Limb (tissue), 2 donors: ENCODE measurements at regions not wholly inside any gene's neighbourhood (a gene's known extent, or its start where the extent isn't known, plus 50 kb on each side); places are given as distances from the start of the nearest gene placed in this dataset.
A peak's percentile ranks its signal among the peaks of the same experiment; 100 is the strongest.

ENCODE experiments used
- DNase-seq, 2 donors: peaks; one replicate each; pipeline ENCODE4 v3.0.0-alpha.2; 2016; ENCODE audit errors: extremely low spot score in 2 of 2

- DNase-seq, result no peak
These were observed 257.9 kb upstream of the PITRM1 start for GRCh38 chr10:3430501-3430900.

- no peak for DNase-seq
These were observed 257.1 kb upstream of the PITRM1 start for GRCh38 chr10:3429676-3430075.

- DNase-seq, result no peak
These were observed 256.2 kb upstream of the PITRM1 start for GRCh38 chr10:3428826-3429225.

GRCh38 chr10:3427950-3428354 lies 255.4 kb upstream of the PITRM1 start:
- no peak for DNase-seq

- peak in 1 of 2 donors; percentile 67 for DNase-seq
These were observed 254.8 kb upstream of the PITRM1 start for GRCh38 chr10:3427347-3427746.

- no peak for DNase-seq
These were observed 253.7 kb upstream of the PITRM1 start for GRCh38 chr10:3426190-3426845.

- no peak for DNase-seq
These were observed 253.1 kb upstream of the PITRM1 start for GRCh38 chr10:3425716-3426115.

GRCh38 chr10:3425261-3425660 lies 252.7 kb upstream of the PITRM1 start:
- DNase-seq, result no peak

- DNase-seq, result no peak
These were observed 251.7 kb upstream of the PITRM1 start for GRCh38 chr10:3424111-3424851.

- DNase-seq, result no peak
These were observed 250.8 kb upstream of the PITRM1 start for GRCh38 chr10:3423384-3423783.

- no peak for DNase-seq
These were observed 249.7 kb upstream of the PITRM1 start for GRCh38 chr10:3422282-3422681.

GRCh38 chr10:3421537-3422257 lies 249.1 kb upstream of the PITRM1 start:
- DNase-seq, result no peak

GRCh38 chr10:3420527-3421469 lies 248.2 kb upstream of the PITRM1 start:
- DNase-seq, result no peak

GRCh38 chr10:3419719-3420495 lies 247.3 kb upstream of the PITRM1 start:
- no peak for DNase-seq

GRCh38 chr10:3418926-3419325 lies 246.3 kb upstream of the PITRM1 start:
- no peak for DNase-seq

GRCh38 chr10:3418041-3418754 lies 245.6 kb upstream of the PITRM1 start:
- DNase-seq, result no peak

GRCh38 chr10:3417096-3417495 lies 244.5 kb upstream of the PITRM1 start:
- DNase-seq, result no peak

GRCh38 chr10:3415878-3416605 lies 243.5 kb upstream of the PITRM1 start:
- DNase-seq, result no peak

- DNase-seq, result no peak
These were observed 242.6 kb upstream of the PITRM1 start for GRCh38 chr10:3415038-3415736.
